ENCODE measurements at regions not wholly inside any gene's neighbourhood (a gene's known extent, or its start where the extent isn't known, plus 50 kb on each side); places are given as distances from the start of the nearest gene placed in this dataset.

DNA sequence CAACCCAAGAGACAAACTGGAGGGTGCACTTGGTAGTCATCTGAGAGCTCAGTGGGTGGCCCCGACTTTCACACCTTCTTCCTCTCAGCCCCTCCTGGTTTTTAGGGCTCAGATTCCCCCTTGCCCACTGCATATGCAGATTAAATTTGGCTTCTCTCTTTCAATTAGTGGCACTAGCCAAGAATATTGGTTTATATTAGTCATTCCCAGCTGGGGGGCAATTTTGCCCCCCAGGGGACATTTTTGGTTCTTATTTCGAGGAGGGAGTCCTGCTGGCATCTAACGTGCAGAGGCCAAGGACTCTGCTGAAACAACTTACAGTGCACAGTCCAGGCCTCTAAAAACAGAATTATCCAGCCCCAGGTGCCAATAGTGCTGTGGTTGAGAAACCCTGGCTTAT lies 216.0 kb downstream of the RPS24 start:
- Mint-ChIP-seq H3K36me3 (no peaks in the 10 kb centered on the region), H3K27ac (no peak overlapping the region), H3K4me1 (ENCODE audit: low read depth) (peaks cover 4% of the 10 kb centered on the region), H3K4me3 (no peak overlapping the region), H3K9me3 (no peaks in the 10 kb centered on the region), H3K27me3 (peaks cover 12% of the 10 kb centered on the region)
- ChIA-PET CTCF (no interaction called here), POLR2A (interaction anchor here (1.2 kb wide), 1 partner anchor 11 kb away, joined by 3 read pairs; no protein-coding TSS in a partner anchor)
- no peak for DNase-seq
- intact Hi-C loops (cut with micrococcal nuclease) = no loop called here

DNA sequence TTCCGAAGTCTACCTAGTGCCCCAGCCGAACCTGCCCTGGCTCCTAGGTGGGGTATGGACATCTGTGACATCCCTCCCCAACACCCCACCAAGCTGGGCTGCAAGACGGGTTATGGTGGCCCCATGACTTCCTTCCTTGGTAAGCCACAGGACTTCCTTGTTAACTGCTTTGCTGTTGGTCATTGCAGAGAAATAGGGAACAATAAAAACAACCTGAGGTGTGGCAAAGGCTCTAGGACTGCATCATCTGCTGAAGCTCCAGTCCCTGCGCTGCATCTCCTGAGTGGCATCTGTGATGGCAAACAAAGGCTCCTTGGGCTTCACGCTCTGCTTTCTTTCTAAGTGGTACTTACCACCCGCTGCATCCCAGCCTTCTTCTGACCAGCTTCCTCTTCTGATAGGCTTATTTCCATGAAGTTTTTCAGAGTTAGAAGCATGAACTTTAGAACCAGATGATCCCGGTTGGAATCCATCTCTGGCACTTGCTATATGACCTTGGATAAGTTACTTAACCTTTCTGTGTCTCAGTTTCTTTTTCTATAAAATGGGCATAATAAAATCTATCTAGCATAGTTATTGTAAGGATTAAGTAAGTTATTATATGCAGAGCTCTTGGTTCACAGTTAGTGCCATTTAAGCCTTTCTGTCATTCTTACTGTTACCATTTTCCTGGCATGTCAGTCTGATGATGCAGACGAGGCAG lies 216.8 kb downstream of the RPS24 start:
- DNase-seq = no peak
- ChIA-PET CTCF (interaction anchor here (1.0 kb wide), 1 partner anchor 10 kb away, joined by 3 read pairs; no protein-coding TSS in a partner anchor), POLR2A (interaction anchor here (1.2 kb wide), 1 partner anchor 10 kb away, joined by 3 read pairs; no protein-coding TSS in a partner anchor)
- intact Hi-C loops (cut with micrococcal nuclease) = no loop called here
- H3K27ac Mint-ChIP-seq = no peak overlapping the region
- no peaks in the 10 kb centered on the region for H3K9me3 Mint-ChIP-seq
- H3K36me3 Mint-ChIP-seq = no peaks in the 10 kb centered on the region
- H3K4me1 Mint-ChIP-seq (ENCODE audit: low read depth) = peaks cover 4% of the 10 kb centered on the region
- H3K27me3 Mint-ChIP-seq = peaks cover 8% of the 10 kb centered on the region
- H3K4me3 Mint-ChIP-seq = no peak overlapping the region

DNA sequence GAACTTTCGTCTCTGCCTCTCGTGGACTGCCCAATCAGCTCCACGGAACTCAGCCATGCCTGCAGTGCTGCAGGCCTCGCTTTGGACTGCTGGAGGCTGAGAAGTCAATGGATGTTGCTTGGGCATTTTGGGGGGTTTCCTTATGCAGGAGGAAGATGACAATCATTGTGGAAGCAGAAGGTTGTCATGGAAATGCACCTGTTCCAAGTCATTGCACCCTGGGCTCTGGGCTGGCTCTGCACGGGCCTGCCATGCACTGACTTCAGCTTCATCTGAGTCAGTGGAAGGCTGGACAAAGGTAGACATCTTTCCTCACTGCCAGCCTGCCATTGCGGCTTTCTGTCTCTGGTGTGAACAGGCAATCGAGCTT lies 217.3 kb downstream of the RPS24 start:
- H3K4me3 Mint-ChIP-seq = no peak overlapping the region
- H3K27ac Mint-ChIP-seq = no peak overlapping the region
- peaks cover 4% of the 10 kb centered on the region for H3K4me1 Mint-ChIP-seq (ENCODE audit: low read depth)
- DNase-seq = no peak
- H3K36me3 Mint-ChIP-seq = no peaks in the 10 kb centered on the region
- CTCF ChIA-PET = interaction anchor here (1.0 kb wide), 1 partner anchor 9 kb away, joined by 3 read pairs; no protein-coding TSS in a partner anchor
- POLR2A ChIA-PET = no interaction called here
- intact Hi-C loops (cut with micrococcal nuclease) = no loop called here
- no peaks in the 10 kb centered on the region for H3K9me3 Mint-ChIP-seq
- H3K27me3 Mint-ChIP-seq = peaks cover 8% of the 10 kb centered on the region

DNA sequence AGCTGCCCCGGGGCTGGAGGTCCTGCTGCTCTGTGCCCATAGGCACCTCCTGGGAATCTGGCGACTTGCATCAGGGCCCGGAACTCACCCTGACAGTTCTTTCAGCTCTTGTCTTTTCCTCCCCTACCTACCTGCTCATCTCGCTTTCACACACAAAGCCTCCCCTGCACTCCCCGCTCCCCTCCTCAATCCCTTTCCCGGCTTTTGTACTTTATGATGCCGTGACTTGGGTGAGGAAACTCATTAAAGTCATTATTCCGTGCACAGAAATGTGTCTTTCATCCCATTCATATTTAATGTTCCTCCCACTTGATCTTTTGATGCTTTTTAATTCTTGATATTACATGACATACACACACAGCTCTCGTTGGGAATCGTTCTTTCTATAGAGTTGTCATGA lies 218.6 kb downstream of the RPS24 start:
- no peak for DNase-seq
- intact Hi-C loops (cut with micrococcal nuclease) = no loop called here
- H3K27me3 Mint-ChIP-seq = peaks cover 8% of the 10 kb centered on the region
- H3K4me3 Mint-ChIP-seq = no peak overlapping the region
- no peak overlapping the region for H3K27ac Mint-ChIP-seq
- H3K36me3 Mint-ChIP-seq = no peaks in the 10 kb centered on the region
- ChIA-PET CTCF (no interaction called here), POLR2A (no interaction called here)
- peaks cover 4% of the 10 kb centered on the region for H3K4me1 Mint-ChIP-seq (ENCODE audit: low read depth)
- H3K9me3 Mint-ChIP-seq = no peaks in the 10 kb centered on the region

DNA sequence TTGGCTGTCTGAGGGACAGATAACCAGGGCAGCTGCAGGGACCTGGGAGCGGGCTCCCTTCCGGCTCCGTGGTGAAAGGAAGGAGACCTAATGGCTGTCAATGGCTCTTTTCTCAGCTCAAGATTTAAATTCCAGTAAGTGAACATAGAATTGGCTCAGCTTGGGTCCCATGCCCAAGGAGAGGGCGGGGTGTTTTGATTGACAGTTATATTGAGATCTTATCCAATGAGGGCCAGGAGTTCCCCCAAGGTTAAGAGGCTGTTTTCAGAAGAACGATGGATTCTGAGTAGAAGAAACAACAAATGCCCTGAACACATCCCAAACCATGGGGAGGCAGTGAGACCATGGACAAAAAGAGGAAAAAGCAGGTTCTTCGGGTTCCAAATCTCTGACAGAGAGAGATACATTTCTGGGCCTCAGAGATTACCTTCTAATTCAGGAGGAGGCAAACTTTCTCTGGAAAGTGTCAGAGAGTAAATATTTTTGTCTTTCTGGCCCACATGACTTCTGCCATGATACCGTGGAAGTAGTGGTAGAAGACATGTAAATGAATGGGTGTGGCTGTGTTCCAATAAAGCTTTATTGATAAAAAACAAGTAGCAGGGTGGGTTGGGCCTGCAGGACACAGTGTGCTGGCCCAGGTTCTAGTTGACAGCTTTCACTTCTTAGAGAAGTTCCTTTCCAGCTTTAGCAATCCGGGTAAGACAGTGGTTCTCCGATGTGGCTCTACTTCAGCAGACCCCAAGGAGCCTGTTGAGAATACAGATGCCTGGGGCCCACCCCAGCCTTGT lies 219.6 kb downstream of the RPS24 start:
- H3K9me3 Mint-ChIP-seq = no peaks in the 10 kb centered on the region
- ChIA-PET POLR2A (no interaction called here), CTCF (no interaction called here)
- H3K27ac Mint-ChIP-seq = no peak overlapping the region
- DNase-seq = no peak
- peaks cover 4% of the 10 kb centered on the region for H3K27me3 Mint-ChIP-seq
- H3K36me3 Mint-ChIP-seq = no peaks in the 10 kb centered on the region
- no peak overlapping the region for H3K4me3 Mint-ChIP-seq
- intact Hi-C loops (cut with micrococcal nuclease) = no loop called here
- peaks cover 4% of the 10 kb centered on the region for H3K4me1 Mint-ChIP-seq (ENCODE audit: low read depth)

DNA sequence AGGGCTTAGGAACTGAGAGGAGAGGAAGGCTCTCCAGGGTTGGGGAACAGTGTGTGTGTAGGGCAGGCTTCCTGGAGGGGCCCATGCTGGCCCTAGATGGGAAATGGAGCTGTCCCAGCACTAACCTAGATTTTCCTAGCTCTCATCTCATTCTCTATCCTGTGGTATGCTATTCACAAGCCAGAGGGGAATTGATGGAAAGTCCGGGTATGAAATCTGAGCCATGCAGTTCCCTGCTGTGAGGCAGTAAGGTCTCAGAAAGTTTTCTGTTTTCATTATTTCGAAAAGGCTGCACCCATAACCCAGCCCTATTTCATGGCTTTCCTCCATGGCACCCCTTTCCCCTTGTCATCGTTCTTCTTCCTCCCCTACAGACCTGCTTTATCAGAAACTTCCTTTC lies 220.3 kb downstream of the RPS24 start:
- Mint-ChIP-seq H3K9me3 (no peaks in the 10 kb centered on the region), H3K27me3 (peaks cover 2% of the 10 kb centered on the region), H3K36me3 (no peaks in the 10 kb centered on the region), H3K4me3 (no peak overlapping the region), H3K4me1 (ENCODE audit: low read depth) (peaks cover 4% of the 10 kb centered on the region), H3K27ac (no peak overlapping the region)
- ChIA-PET CTCF (no interaction called here), POLR2A (no interaction called here)
- intact Hi-C loops (cut with micrococcal nuclease) = no loop called here
- DNase-seq = no peak

DNA sequence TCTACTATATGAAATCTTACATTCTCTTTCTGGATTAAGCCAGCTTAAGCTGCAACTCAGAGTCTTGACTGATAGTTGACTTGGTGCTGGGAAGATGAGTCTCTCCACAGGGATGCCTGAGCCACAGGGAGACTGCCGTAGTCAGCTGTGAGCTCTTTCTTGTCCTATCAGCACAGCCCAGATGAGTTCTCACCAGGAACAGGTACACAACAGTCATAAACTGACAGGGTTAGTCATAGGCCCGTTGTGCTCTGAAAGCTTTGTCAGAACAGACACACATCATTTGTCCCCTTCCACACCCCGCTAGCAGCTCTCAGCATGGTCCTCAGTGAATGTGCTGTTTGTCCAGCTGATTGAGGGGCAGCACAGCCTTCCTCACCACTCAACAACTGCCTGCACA lies 221.6 kb downstream of the RPS24 start:
- Mint-ChIP-seq H3K4me1 (ENCODE audit: low read depth) (peaks cover 3% of the 10 kb centered on the region), H3K36me3 (no peaks in the 10 kb centered on the region), H3K9me3 (no peaks in the 10 kb centered on the region), H3K27ac (no peak overlapping the region), H3K4me3 (no peak overlapping the region), H3K27me3 (no peaks in the 10 kb centered on the region)
- ChIA-PET POLR2A (no interaction called here), CTCF (no interaction called here)
- no peak for DNase-seq
- intact Hi-C loops (cut with micrococcal nuclease) = no loop called here

DNA sequence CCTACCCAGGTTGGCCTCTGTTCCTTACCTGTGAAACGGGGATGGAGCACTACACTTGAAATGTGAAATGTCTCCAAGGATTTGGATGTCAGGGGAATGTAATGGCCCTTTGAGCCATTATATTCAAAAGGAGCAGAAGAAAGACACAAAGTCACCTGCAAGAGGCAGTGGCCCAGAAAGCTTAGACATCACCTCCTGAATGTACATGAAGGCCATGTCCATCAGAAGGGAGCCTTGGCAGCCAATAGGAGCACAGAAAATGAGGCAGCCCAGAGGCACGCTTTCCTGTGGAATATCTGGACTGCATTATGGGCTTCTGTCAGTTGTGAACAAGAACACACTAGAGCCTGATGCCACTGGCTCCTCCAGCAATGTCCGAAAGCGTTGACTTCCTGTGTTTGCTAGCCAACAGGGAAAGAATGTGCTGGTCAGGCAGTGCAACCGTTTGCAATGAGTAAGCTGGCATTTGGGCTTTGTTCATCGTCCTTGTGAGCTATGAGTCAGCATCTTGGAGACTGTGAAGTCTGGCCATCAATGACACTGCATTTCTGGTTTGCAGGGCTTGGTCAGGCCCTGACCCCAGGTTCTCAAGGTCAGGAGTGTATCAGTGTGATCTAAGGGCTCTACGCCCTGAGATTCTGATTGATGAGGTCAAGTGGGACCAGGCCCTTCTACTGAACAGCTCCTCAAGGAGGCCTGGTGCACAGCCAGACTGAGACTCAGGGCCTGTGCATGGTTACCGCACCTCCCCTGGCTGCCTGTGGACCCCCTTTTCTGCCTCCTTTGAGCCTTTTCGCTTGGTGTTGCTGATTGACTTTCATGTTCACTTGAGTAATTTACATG lies 222.4 kb downstream of the RPS24 start:
- no peak overlapping the region for H3K27ac Mint-ChIP-seq
- H3K36me3 Mint-ChIP-seq = no peaks in the 10 kb centered on the region
- H3K27me3 Mint-ChIP-seq = no peaks in the 10 kb centered on the region
- no peak overlapping the region for H3K4me3 Mint-ChIP-seq
- intact Hi-C loops (cut with micrococcal nuclease) = no loop called here
- DNase-seq = no peak
- H3K4me1 Mint-ChIP-seq (ENCODE audit: low read depth) = no peaks in the 10 kb centered on the region
- ChIA-PET CTCF (no interaction called here), POLR2A (no interaction called here)
- no peaks in the 10 kb centered on the region for H3K9me3 Mint-ChIP-seq

DNA sequence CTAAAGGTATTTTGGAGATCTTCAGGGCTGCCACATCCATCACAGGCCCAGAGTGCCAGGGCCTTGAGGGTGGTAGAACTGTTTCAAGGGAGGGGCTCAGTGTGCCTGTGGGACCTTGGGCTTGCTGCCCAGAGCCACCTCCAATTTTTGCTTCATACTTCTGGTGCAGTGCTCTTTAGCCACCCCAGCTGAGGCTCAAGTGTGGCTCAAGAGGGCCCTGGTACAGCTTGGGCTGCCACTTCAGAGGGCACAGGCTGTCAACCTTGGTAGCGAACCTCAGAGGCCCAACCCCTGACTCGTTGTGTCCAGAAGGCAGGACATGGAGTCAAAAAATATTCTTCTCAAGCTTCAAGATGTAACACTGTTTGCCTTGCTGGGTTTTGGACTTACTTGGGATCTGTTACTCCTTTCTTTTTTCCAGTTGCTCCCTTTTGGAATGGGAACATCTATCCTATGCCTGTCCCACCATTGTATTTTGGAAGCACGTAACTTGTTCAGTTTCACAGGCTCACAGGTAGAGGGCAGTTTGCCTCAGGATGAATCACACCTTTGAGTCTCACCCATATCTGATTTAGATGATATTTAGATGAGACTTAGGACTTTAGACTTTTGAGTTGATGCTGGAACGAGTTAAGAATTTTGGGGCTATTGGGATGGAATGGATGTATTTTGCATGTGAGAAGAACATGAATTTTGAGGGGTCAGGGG lies 224.8 kb downstream of the RPS24 start:
- intact Hi-C loops (cut with micrococcal nuclease) = no loop called here
- POLR2A ChIA-PET = no interaction called here
- Mint-ChIP-seq H3K27me3 (no peaks in the 10 kb centered on the region), H3K4me1 (ENCODE audit: low read depth) (no peaks in the 10 kb centered on the region), H3K9me3 (no peaks in the 10 kb centered on the region), H3K4me3 (no peak overlapping the region), H3K36me3 (no peaks in the 10 kb centered on the region), H3K27ac (no peak overlapping the region)
- CTCF ChIA-PET = interaction anchor here (2.8 kb wide), 1 partner anchor 937 kb away, joined by 9 read pairs; no protein-coding TSS in a partner anchor
- no peak for DNase-seq

DNA sequence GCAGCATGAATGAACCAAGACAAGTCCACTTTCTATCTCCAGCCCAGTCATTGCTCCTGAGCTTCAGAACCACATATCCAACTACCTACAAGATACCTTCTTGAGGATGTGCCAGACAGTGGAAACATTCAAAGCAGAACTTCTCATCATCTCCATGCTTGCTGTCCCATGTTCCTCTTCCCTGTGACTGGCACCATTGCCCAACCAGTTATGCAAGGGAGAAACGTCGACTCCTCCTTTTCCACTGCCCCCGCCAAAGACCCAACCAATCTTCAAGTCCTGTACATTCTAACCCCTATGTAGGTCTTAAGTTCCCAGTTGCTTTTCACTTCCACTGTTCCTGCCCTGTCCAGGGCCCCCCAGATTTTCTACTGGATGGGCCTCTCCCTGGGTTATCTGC lies 225.7 kb downstream of the RPS24 start:
- POLR2A ChIA-PET = no interaction called here
- Mint-ChIP-seq H3K4me3 (no peak overlapping the region), H3K27me3 (no peaks in the 10 kb centered on the region), H3K9me3 (no peaks in the 10 kb centered on the region), H3K27ac (no peak overlapping the region), H3K36me3 (no peaks in the 10 kb centered on the region), H3K4me1 (ENCODE audit: low read depth) (no peaks in the 10 kb centered on the region)
- CTCF ChIA-PET = interaction anchor here (2.8 kb wide), 1 partner anchor 936 kb away, joined by 9 read pairs; no protein-coding TSS in a partner anchor
- no peak for DNase-seq
- intact Hi-C loops (cut with micrococcal nuclease) = no loop called here

DNA sequence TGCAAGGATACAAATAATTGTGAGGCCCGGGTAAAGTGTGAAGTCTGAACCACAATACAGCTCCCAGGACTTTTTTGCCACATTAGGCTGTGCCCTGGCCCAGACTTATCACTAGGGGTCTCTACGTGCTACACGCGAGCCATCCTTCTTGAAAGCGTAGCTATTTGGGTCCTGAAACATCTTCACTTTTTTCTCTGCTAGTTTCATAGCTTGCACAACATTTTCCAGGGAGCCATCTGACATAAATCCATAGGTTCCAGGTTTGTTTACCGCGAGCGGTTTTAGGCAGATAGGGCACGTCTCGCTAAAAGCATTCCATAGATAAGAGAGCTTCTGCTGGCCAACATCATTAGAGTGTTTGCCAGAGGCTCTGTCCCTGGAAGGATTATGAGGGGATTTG lies 226.5 kb downstream of the RPS24 start:
- intact Hi-C loops (cut with micrococcal nuclease) = no loop called here
- CTCF ChIA-PET = interaction anchor here (0.9 to 2.8 kb wide), 2 partner anchors 9 to 935 kb away, joined by 3 to 9 read pairs; no protein-coding TSS in a partner anchor
- Mint-ChIP-seq H3K4me1 (ENCODE audit: low read depth) (no peaks in the 10 kb centered on the region), H3K4me3 (no peak overlapping the region), H3K27ac (no peak overlapping the region), H3K27me3 (no peaks in the 10 kb centered on the region), H3K9me3 (no peaks in the 10 kb centered on the region), H3K36me3 (no peaks in the 10 kb centered on the region)
- POLR2A ChIA-PET = interaction anchor here (1.0 kb wide), 1 partner anchor 10 kb away, joined by 3 read pairs; no protein-coding TSS in a partner anchor
- DNase-seq = no peak
